Mesothelial cell of epicardium (in vitro differentiated cells): ENCODE measurements at regions not wholly inside any gene's neighbourhood (a gene's known extent, or its start where the extent isn't known, plus 50 kb on each side); places are given as distances from the start of the nearest gene placed in this dataset.

ENCODE experiments used
- DNase-seq, 2 experiments: peaks; one replicate each; pipeline ENCODE4 v3.0.0; 2021; ENCODE audit warnings: low spot score in 2 of 2; ENCODE audit not compliant: unreplicated experiment in 2 of 2
- H3K27ac Mint-ChIP-seq: 2 replicates; pipeline ENCODE4 v1.8.0; 2021; ENCODE audit warnings: mixed read lengths
- H3K27me3 Mint-ChIP-seq: 2 replicates; pipeline ENCODE4 v1.8.0; 2021; ENCODE audit warnings: low read depth, mixed read lengths
- H3K36me3 Mint-ChIP-seq: 2 replicates; pipeline ENCODE4 v1.8.0; 2021; ENCODE audit warnings: mixed read lengths
- H3K4me1 Mint-ChIP-seq: 2 replicates; pipeline ENCODE4 v1.8.0; 2021; ENCODE audit warnings: mixed read lengths
- H3K4me3 Mint-ChIP-seq: 2 replicates; pipeline ENCODE4 v1.8.0; 2021; ENCODE audit warnings: mild to moderate bottlenecking, moderate library complexity, mixed read lengths
- H3K9me3 Mint-ChIP-seq: 2 replicates; pipeline ENCODE4 v1.8.0; 2021; ENCODE audit warnings: mixed read lengths
- CTCF ChIP-seq: fragments of 200-600 bp; sonication (generic); IDR thresholded peaks from one replicate; pipeline ENCODE4 v1.5.0; 2021; ENCODE audit warnings: antibody characterized with exemption; ENCODE audit not compliant: unreplicated experiment

- Mint-ChIP-seq H3K27me3 (no peaks in the 10 kb centered on the region), H3K27ac (no peak overlapping the region), H3K4me3 (no peak overlapping the region), H3K9me3 (no peaks in the 10 kb centered on the region), H3K4me1 (no peaks in the 10 kb centered on the region), H3K36me3 (no peaks in the 10 kb centered on the region)
- TF ChIP-seq CTCF = no peak
- DNase-seq = no peak
Measured at GRCh38 chr2:192267484-192267883, 72.8 kb upstream of the TMEFF2 start.

GRCh38 chr2:192265751-192266150 is 71.0 kb upstream of the TMEFF2 start:
- no peaks in the 10 kb centered on the region for H3K36me3 Mint-ChIP-seq
- H3K27me3 Mint-ChIP-seq = no peaks in the 10 kb centered on the region
- no peak overlapping the region for H3K27ac Mint-ChIP-seq
- no peak for DNase-seq
- TF ChIP-seq CTCF = no peak
- H3K9me3 Mint-ChIP-seq = no peaks in the 10 kb centered on the region
- no peak overlapping the region for H3K4me3 Mint-ChIP-seq
- H3K4me1 Mint-ChIP-seq = no peaks in the 10 kb centered on the region

GRCh38 chr2:192254444-192254843 is 59.7 kb upstream of the TMEFF2 start:
- H3K9me3 Mint-ChIP-seq = no peaks in the 10 kb centered on the region
- DNase-seq = no peak
- no peaks in the 10 kb centered on the region for H3K4me1 Mint-ChIP-seq
- H3K27ac Mint-ChIP-seq = no peak overlapping the region
- H3K27me3 Mint-ChIP-seq = no peaks in the 10 kb centered on the region
- no peak overlapping the region for H3K4me3 Mint-ChIP-seq
- H3K36me3 Mint-ChIP-seq = no peaks in the 10 kb centered on the region
- no peak for TF ChIP-seq CTCF

- H3K4me3 Mint-ChIP-seq = no peak overlapping the region
- no peak for TF ChIP-seq CTCF
- H3K36me3 Mint-ChIP-seq = no peaks in the 10 kb centered on the region
- no peaks in the 10 kb centered on the region for H3K27me3 Mint-ChIP-seq
- no peaks in the 10 kb centered on the region for H3K4me1 Mint-ChIP-seq
- no peak for DNase-seq
- H3K27ac Mint-ChIP-seq = no peak overlapping the region
- peaks cover 2% of the 10 kb centered on the region for H3K9me3 Mint-ChIP-seq
Measured at GRCh38 chr2:192253692-192254091, 59.0 kb upstream of the TMEFF2 start.

GRCh38 chr2:192250961-192251360 is 56.2 kb upstream of the TMEFF2 start:
- Mint-ChIP-seq H3K27ac (no peak overlapping the region), H3K27me3 (no peaks in the 10 kb centered on the region), H3K4me1 (no peaks in the 10 kb centered on the region), H3K4me3 (no peak overlapping the region), H3K36me3 (no peaks in the 10 kb centered on the region), H3K9me3 (peaks cover 6% of the 10 kb centered on the region)
- no peak for DNase-seq
- TF ChIP-seq CTCF = no peak

GRCh38 chr2:192247456-192247855 is 52.7 kb upstream of the TMEFF2 start:
- no peaks in the 10 kb centered on the region for H3K4me1 Mint-ChIP-seq
- H3K27ac Mint-ChIP-seq = no peak overlapping the region
- no peaks in the 10 kb centered on the region for H3K27me3 Mint-ChIP-seq
- peaks cover 6% of the 10 kb centered on the region for H3K9me3 Mint-ChIP-seq
- TF ChIP-seq CTCF = no peak
- no peaks in the 10 kb centered on the region for H3K36me3 Mint-ChIP-seq
- H3K4me3 Mint-ChIP-seq = no peak overlapping the region
- DNase-seq = no peak
